Right hindlimb (tissue), 1 donor: ENCODE measurements at regions not wholly inside any gene's neighbourhood (a gene's known extent, or its start where the extent isn't known, plus 50 kb on each side); places are given as distances from the start of the nearest gene placed in this dataset.

Experiments
- DNase-seq: peaks from one replicate; pipeline ENCODE4 v3.0.0-alpha.2; 2018

DNA sequence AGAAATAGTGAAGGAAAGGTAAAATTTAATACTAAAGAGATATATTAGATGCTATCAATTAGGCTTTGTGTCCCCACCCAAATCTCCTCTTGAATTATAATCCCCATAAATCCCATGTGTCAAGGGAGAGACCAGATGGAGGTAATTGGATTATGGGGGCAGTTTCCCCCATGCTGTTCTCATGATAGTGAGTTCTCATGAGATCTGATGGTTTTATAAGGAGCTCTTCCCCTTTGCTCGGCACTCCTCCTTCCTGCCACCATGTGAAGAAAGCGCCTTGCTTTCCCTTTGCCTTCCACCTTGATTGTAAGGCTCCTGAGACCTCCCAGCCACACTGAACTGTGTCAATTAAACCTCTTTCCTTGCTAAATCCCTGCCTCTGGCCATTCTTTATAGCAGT is 697.0 kb upstream of the RGMB start:
- no peak for DNase-seq

DNA sequence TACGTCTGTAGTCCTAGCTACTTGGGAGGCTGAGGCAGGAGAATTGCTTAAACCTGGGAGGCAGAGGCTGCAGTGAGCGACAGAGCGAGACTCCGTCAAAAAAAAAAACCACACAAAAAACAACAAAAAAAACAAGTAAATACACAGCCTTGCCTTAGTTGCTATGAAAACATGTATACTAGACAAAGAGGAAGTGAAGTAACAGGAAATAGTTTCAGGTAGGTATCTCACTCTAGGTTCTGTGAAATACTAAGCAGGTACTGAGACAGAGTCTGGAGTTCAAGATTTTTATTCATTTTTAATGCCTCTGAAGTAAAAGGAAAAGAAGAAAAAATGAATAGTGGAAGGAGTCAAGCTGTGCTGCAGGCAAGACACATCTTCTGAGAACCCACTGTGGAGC is 687.9 kb upstream of the RGMB start:
- DNase-seq: no peak

DNA sequence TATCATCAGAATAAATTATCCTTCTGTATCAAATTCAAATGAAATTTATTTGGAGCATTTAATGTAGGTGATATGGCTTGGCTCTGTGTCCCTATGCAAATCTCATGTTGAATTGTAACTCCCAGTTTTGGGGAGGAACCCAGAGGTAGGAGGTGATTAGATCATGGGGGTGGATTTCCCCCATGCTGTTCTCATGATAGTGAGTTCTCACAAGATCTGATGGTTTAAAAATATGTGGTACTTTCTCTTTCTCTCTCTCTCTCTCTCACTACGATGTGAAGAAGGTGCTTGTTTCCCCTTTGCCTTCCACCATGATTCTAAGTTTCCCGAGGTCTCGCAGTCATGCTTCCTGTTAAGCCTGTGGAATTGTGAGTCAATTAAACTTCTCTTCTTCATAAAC is 678.4 kb upstream of the RGMB start:
- DNase-seq: no peak

DNA sequence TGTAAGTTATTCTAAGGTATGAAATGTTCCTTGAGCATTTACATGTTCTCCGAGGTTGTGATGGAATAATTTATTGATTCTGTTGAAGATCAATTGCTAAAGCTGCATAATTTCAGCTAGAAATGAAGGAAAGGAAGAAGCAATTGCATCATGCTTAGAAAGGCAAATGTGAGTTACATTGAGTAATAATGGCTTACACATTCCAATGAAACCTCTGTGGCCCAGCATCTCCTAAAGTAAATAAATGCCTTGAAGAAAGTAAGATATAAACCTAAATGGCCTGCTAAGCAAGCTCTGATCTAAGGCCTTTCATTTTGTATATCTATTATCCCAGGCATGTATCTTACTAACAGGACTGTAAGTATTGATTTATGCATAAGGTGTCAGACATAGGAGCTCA is 677.3 kb upstream of the RGMB start:
- DNase-seq: no peak

DNA sequence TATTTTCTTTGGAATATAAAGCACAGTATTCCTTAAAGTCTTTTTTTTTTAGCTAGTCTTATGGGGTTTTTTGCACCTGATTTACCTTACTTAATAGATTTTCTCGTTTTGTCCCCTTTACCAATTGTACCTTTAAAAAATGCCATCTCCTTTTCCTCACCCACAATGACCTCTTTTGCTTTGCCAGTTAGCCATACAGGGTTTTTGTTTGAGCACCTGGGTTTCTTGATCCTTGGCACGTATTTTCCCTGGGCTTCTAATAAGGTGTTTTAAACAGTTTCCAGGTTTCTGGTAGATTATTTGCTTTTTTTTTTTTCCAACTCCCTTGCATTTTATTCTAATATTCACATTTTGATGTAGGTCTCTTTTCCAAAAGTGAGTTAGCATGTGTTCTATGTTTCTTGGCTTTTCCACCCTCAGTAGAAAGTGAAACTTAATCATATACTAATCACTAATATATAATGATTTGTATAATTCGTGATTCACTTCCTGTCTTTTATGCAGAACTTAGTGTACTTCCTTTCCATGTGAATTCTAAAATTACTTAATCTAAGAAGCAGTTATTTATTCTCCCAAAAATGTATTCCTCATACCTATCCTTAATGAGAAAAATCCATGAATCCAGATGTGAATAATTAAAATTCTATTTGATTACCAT is 673.9 kb upstream of the RGMB start:
- DNase-seq: no peak

DNA sequence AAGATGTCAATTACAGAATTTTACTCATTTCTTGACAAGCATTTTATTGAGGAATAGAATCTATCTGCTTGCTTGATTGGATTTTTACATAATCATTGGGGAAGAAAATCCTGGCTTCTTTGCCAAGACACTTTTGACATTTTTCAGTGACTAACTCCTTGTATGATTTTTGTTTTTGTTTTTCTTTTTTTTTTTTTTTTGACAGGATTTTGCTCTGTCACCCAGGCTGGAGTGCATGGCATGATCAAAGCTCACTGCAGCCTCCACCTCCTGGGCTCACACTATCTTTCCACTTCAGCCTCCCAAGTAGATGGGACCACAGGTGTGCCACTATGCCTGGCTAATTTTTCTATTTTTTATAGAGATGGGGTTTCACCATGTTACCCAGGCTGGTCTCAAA is 672.3 kb upstream of the RGMB start:
- DNase-seq: no peak

DNA sequence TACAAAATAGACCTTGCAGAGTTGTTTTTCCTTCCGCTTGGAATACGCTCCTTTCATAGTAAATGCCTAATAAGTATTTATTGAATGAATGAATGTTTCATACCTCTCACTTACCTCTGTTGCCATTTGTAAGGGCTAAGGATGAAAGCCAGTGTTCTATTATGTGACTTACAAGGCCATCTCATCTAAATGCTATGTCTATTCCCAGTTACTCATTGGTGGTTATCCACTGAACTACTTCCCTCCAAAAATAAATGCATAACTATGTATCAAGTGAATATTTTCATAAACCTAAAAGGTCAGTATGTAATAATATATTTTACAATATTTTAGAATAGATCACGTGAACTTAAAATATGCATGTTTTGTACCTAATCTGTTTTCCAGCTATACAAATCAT is 670.5 kb upstream of the RGMB start:
- no peak for DNase-seq

DNA sequence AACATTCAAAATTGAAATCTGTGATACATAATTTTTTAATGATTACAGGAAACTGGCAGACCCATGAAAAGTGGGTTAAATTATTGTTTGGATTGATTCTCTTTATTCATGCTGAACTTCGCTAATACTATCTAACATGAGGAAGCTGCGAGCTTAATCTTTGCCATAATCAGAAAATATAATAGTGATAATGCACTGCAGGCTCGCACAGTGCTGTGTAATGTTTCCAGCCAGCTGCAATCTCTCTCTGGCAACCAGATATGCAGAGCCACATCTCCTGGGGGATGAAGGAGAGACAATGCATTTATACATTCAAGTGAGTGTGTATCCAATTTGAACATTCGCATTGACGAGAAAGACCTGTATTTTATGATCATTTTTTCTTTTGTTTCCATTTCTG is 669.7 kb upstream of the RGMB start:
- DNase-seq: no peak

DNA sequence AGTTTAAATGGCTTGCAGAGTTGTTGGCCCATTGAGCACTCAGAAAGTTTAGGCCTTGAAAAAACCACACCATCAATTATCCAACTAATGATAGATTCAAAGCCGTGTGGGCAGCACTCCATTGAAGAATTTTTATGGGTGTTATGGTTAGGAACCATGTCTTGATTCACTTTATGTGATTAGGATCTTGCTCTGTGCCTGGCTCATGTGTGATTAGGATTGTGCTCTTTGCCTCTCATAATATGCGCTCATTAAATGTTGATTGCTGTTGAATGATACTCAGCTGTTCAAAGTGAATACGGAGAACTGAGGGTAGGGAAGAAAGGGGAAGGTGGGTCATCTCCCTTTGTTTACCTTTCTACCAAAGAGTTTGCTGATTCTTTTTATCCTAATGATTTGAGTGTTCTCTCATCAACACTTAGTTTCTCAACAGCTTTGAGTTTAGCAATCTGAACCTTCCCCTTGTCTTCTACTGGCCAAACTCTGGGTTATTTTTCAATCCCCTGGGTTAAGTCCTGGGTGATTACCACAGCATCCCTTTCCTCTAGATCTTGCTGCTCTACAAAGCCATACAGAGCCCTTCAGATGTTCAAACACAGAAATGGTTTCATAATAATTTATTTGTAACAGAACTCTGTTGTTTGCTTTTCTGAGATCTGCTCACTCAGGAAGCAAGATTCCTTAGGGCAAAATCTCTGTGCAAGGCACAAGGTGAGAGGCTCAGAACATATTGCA is 668.8 kb upstream of the RGMB start:
- DNase-seq: no peak

DNA sequence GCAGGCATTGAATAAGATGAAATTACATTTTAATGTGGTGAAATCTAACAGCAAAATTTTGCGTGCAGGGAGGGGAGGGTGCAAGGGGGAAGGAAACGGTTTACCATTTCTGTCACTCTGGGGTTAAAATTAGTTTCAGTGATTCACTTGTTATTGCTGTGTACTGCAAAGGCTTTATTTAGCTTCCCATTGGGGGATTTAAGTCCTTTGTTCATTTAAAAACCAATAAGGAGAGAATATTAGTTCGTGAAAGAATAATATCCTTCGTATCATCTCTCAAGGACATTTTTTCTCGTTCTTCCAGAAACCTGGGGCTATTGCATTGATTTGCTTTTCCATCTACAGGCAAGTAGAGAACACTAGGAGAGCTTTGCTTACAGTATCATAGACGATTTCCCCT is 667.8 kb upstream of the RGMB start:
- DNase-seq: no peak

DNA sequence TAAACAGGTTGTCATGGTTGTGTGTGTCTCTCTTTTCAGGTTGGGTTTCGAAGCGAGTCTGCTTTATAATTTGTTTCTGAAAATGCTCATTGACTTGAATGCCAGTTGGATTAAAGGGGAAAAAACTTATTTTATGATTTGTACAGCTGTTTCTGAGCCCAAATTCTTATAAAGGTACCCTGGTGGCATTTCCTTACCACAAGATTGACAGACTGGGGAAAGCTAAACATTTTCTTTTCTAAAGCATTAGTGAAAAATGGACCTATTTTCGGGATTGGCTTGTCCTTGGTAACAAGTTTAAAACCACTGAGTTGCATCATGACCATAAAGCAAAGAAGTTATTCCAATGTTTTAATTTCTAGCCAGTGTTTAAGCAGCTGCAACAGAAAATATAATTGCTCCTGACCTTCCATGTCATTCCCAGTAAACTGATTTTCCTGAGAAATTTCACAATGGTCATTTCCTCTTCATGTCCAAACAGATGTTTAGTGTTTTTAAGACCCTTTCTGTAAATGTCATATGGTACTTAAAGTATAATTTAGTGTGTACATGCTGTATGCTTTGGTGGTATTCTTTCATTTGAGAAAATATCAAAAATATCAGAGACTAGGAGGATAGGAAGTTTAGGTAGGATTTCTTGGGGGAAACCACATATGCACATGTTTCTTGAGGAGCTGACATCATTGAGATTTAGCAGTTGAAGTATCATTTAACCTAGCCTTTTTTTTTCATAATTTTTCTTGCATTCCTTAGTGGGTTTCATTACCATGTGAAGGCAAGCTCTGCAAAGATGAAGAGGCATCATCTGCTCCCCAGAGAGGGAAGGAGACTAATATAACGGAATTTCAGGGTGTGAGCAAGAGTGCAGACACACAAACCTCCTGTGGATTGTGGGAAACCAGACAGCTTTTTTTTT is 667.1 kb upstream of the RGMB start:
- DNase-seq: no peak

DNA sequence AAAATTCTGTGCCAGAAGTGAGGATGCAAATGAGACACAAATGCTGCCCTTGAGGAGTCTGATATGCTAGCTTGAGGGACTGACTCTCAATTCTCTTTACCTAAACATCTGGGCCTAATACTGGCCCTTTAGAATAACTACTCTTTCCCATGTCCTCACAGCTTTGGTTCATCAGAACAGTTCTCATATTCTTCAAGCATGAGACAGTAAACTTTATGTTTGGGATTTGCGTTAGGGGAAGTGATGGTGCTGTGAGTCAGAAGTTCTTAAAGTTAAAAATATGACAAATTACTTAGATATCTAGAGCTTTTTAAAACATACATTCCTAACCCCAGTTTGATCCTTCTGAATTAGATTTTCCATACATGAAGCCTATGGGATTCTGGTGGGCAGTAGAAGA is 665.0 kb upstream of the RGMB start:
- no peak for DNase-seq

DNA sequence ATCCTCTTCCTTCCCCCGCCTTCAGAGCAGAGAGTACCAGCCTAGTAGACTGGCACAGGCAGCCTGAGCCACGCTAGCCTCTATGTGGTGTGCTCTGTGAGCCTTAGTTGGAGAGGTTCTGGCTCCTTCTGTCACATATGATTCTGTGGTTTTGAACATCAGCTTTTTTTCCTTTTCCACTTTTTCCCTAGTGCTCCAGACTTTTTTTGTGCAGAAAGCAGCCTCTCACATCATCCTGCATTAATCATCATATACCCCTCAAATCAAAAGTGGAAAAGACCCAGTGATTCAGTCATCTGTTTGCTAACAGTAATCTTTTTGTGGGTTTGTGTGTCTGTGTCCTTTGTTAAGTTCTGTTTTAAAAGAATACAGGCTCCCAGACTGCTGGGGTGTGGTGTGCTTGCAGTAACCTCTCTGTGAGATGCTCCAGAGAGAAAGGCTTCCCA is 663.9 kb upstream of the RGMB start:
- no peak for DNase-seq

DNA sequence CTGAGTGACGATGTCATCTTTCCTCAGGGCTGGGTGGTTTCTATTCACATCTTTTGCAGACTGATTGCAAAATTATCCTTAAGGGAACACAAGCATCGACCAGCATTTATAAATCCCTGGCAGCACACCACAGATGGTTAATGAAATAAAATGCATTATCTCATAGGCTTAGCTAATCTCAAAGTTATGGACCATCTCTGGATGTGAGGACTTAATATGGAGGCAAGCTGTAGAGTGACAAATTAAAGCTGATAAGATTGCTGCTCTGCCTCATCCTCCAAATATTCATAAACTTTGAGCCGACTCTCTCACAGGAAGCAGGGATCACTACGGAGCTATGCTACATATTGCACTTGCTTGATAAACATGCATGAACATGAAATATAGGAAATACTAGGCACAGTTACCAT is 663.2 kb upstream of the RGMB start:
- no peak for DNase-seq

DNA sequence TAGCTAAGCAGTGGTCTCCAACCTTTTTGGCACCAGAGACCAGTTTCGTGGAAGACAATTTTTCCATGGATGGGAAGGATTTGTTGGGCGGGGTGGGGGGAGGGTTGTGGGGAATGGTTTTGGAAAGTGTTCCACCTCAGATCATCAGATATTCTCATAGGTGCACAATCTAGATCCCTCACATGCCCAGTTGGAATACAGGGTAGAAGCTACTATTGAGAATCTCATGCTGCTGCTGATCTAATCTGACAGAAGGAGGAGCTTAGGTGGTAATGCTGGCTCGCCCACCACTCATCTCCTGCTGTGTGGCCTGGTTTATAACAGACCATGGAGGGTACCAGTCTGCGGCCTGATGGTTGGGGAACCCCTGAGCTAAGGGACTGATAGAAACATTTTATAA is 662.7 kb upstream of the RGMB start:
- no peak for DNase-seq

DNA sequence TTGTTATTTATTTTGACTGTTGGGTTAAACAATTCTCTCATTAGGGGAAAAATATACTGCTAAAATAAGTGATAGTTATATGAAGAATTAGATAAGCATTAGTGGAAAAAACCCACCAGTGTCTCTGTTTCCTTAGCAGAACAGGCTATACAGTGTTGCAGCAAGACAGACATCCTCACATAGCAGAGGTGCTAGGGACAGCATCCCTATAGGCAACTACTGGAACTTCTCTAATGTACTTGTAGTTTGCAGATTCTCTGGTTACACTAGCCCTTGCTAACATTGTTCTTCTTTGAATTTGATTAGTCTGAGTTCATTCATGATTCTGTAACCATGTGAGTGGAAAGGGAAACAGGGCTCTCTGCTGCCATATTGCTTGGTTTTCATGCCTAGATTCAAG is 661.8 kb upstream of the RGMB start:
- no peak for DNase-seq

DNA sequence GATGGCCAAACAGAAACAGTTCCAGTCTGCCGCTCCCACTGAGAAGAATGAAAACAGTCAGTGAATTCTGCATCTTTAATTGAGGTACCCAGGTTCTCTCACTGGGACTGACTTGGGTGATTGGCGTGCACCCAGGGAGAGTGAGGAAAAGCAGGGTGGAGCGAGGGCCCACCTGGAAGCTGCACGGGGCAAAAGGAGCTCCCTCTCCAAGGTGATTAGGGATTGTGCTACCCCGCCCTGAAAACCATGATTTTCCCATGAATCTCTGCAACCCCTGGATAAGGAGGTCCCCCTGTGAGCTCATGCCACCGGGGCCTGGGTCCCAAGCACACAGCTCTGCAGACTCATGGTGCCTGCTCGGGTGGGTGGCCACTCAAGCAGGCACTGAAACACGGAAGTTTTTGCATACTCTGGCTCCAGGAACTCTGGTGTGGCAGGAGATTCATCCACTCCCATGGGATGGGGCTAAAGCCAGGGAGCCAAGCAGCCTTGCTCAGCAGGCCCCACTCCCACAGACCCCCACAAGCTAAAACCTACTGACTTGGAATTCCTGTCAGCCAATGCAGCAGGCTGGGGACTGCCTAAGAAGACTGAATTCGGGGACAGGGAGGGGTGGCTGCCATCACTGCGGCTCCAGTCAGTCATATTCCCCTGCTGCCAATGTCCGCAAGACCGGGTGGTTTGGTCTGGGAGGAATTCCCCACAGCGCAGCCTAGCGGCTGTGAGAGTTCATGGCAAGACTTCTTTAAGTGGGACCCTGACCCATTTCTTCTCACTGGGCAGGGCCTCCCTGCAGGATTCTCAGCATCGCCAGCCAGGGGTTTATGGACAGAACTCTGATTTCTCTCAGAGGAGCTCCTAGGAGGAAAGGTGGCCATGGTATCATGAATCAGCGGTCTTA is 652.2 kb upstream of the RGMB start:
- no peak for DNase-seq

DNA sequence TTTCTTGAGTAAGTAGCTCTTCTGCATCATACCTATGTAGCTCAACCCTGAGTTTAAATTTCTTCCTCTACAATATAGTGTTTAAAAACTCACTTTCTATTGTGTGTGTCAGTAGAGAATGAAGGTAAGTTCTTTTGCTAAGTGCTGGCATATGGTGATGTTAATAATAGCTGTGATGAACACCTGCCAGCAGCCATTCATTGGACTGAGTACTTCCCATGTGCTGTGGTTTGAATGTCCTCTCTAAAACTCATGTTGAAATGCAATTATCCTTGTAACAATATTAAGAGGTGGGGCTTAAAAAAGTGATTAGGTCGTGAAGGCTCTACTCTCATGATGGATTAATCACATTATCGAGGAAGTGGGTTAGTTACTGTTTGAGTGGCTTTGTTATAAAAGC is 645.2 kb upstream of the RGMB start:
- DNase-seq: no peak

DNA sequence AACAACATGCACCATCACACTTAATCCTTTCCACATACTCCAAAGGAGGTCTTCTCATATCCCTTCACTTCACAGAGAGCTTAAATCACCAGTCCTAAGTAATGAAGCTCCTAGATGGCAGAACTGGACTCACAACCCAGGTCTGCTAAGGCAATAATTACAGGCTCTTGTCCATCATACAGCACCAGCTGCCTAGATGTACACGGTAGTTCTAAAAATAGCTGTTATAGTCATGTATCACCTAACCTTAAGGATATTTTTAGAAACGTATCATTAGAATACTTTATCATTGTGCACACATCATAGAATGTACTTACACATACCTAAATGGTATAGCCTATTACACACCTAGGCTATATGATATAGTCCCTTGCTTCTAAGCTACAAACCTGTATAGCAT is 644.6 kb upstream of the RGMB start:
- no peak for DNase-seq

DNA sequence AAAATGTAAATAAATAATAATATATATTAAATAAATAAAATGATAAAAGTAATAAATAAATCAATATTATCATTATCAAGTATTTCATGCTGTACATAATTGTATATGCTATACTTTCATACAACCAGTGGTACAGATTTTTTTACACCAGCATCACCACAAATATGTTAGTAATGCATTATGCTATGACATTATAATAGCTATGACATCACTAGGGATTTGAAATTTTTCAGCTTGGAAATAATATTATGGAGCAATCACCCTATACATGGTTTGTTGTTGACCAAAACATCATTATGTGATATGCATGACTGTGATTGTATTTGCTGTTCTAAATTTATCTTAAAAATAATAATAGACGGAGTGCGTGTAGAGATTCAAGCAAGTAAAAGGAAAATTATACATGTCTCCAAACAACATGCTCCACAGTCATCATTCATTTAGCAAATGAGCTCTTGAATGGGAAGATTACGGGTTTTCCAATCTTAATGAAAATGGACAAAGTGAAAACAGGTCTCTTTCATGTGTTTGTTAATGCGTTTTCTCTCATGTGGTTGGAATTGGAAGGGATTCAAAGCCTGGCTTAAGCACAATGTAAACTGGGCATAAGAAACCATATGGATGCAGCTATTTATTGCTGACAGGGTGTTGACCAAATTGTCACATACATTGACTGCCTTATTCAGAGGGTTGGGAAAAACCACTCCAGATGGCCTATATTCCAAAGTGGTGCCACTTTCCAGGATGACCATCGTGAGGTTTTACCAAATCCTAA is 643.0 kb upstream of the RGMB start:
- DNase-seq: no peak

DNA sequence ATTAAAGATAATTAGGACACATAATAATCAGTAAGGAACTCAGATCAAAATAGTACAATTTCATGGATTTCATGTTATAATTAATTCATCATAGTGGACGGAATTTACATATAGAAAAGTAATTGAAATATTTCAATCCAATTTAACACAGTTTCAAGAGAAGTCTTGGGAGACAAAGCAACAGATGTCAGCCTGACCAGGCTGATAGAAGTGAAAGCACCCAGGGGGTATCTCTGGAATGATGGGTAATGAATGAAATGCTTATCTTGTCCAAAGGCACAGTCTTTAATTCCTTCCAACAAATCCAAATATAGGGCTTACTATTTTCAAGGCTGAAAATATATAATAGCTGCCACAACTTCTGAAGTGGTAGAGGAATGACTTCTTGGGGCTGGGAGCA is 629.3 kb upstream of the RGMB start:
- DNase-seq: no peak

DNA sequence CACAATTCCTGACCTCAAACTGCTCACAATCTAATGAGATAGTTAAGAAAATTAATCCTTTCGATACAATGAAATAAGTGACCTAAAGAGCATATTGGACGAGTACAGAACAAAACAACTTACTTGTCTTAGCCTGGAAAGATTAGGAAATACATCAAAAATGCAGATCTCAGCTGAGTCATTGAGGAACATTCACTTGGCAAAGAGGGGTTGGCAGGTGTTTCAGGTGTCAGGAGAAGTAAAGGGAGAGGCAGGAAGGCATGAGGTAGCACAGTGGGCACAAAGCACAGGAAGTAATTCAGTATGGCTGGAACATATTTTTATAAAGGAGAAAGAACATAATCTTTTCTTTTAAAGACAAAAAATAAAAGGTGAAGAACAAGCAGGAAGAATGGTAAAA is 628.8 kb upstream of the RGMB start:
- DNase-seq: no peak
